ENCODE measurements at regions not wholly inside any gene's neighbourhood (a gene's known extent, or its start where the extent isn't known, plus 50 kb on each side); places are given as distances from the start of the nearest gene placed in this dataset.
"Not testable (repeated sequence)": the region's sequence is repeated elsewhere in the genome, so short reads cannot be mapped to it uniquely, and the experiment has no call there.

DNA sequence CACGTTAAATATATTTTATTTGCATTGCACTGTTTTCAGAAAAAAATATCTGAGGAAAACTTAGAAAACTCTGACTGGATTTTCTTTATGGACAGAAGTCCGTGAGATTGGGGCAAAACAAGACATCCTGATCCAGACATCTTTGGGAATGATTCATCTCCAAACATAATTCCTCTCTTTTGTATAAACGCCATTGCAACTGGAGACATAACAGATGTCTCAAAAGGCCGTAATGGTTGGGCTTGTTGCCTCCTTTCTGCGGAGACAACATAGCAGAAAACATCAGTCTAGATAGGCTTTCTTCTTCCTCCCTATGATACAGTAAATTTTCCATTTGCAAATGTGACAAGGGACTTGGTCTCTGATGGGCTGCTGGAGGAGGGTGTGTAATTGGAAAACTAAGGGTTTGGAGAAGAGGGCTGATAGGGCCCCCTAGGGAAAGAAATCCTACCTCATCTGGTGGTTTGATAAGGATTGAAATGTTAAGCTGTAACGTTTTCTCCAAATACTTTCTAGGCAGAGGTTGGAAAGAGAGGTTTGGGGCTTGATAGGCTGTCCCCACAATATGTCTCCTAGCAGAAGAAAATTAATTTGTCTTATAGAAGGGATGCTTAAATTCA lies 631.5 kb upstream of the ST8SIA4 start:
- no peak overlapping the region for H3K27ac ChIP-seq
- H3K4me3 ChIP-seq = no peak overlapping the region
- no peaks in the 10 kb centered on the region for H3K4me1 ChIP-seq
- ATAC-seq (no peak), DNase-seq (no peak)
- intact Hi-C loops (cut with DNase I; ENCODE audit: low total_unique reads) = no loop called here
- no peaks in the 10 kb centered on the region for H3K27me3 ChIP-seq
- H3K36me3 ChIP-seq = no peaks in the 10 kb centered on the region
- TF ChIP-seq, protein P1, sequence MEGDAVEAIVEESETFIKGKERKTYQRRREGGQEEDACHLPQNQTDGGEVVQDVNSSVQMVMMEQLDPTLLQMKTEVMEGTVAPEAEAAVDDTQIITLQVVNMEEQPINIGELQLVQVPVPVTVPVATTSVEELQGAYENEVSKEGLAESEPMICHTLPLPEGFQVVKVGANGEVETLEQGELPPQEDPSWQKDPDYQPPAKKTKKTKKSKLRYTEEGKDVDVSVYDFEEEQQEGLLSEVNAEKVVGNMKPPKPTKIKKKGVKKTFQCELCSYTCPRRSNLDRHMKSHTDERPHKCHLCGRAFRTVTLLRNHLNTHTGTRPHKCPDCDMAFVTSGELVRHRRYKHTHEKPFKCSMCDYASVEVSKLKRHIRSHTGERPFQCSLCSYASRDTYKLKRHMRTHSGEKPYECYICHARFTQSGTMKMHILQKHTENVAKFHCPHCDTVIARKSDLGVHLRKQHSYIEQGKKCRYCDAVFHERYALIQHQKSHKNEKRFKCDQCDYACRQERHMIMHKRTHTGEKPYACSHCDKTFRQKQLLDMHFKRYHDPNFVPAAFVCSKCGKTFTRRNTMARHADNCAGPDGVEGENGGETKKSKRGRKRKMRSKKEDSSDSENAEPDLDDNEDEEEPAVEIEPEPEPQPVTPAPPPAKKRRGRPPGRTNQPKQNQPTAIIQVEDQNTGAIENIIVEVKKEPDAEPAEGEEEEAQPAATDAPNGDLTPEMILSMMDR (IDR thresholded peaks at IDR 0.05 in 4 of 5, conservative IDR thresholded peaks at IDR 0.05 in 1 of 5) = no peak
- TF ChIP-seq POLR2A (IDR thresholded peaks at IDR 0.05) = no peak
- H3K9me3 ChIP-seq = no peaks in the 10 kb centered on the region
- in situ Hi-C loops (cut with MboI; ENCODE audit: low sequenced_read_pairs in 4 of 4) = no loop called here

DNA sequence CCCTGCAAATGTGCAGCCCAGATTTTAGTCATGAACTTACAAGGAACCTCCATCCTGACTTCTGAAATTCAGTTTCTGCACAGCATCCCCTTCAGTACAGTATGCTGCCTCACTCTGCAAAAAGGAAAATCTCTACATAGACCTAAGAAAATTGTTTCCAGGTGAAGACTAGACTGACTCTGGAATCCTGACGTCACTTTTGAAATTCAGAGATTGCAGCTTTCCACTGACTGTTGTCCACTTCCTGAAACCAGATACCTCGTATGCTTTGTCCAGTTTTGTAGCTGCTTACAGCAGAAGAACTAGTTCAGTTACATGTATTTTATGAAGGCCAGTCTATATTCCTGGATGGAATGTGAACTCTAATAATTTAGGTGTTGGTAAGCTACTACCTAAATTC lies 629.3 kb upstream of the ST8SIA4 start:
- Histone ChIP-seq H3K27me3 (no peaks in the 10 kb centered on the region), H3K27ac (no peak overlapping the region), H3K9me3 (no peaks in the 10 kb centered on the region), H3K4me1 (no peaks in the 10 kb centered on the region), H3K36me3 (no peaks in the 10 kb centered on the region), H3K4me3 (no peak overlapping the region)
- in situ Hi-C loops (cut with MboI; ENCODE audit: low sequenced_read_pairs in 4 of 4) (no loop called here), intact Hi-C loops (cut with DNase I; ENCODE audit: low total_unique reads) (no loop called here)
- no peak for TF ChIP-seq POLR2A (IDR thresholded peaks at IDR 0.05)
- TF ChIP-seq, protein P1 (IDR thresholded peaks at IDR 0.05 in 4 of 5, conservative IDR thresholded peaks at IDR 0.05 in 1 of 5) = no peak
- ATAC-seq (no peak), DNase-seq (no peak)

DNA sequence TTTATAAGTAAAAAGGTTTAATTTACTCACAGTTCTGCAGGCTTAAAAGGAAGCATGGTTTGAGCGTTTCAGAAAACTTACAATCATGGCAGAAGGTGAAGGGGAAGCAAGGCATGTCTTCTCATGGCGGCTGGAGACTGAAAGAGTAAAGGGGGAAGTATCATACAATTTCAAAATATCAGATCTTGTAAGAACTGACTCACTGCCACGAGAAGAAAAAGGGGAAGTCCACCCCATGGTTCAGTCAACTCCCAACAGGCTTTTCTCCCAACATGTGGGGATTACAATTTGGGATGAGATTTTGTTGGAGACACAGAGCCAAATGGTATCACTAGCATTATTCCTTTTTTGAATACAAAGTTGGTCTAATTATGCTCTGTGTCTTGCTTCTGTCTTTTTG lies 627.9 kb upstream of the ST8SIA4 start:
- ATAC-seq = no peak
- H3K9me3 ChIP-seq = no peaks in the 10 kb centered on the region
- no peak overlapping the region for H3K4me3 ChIP-seq
- no peak for DNase-seq
- in situ Hi-C loops (cut with MboI; ENCODE audit: low sequenced_read_pairs in 4 of 4) = no loop called here
- no peaks in the 10 kb centered on the region for H3K36me3 ChIP-seq
- TF ChIP-seq, protein P1 (IDR thresholded peaks at IDR 0.05 in 4 of 5, conservative IDR thresholded peaks at IDR 0.05 in 1 of 5) = no peak
- no peak for TF ChIP-seq POLR2A (IDR thresholded peaks at IDR 0.05)
- H3K27me3 ChIP-seq = no peaks in the 10 kb centered on the region
- intact Hi-C loops (cut with DNase I; ENCODE audit: low total_unique reads) = no loop called here
- H3K4me1 ChIP-seq = no peaks in the 10 kb centered on the region
- no peak overlapping the region for H3K27ac ChIP-seq

DNA sequence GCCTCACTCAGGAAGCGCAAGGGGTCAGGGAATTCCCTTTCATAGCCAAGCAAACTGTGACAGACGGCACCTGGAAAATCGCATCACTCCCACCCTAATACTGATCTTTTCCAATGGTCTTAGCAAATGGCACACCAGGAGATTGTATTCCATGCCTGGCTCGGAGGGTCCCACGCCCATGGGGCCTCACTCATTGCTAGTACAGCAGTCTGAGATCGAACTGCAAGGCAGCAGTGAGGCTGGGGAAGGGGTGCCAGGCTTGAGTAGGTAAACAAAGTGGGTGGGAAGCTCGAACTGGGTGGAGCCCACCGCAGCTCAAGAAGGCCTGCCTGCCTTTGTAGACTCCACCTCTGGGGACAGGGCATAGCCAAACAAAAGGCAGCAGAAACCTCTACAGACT lies 626.0 kb upstream of the ST8SIA4 start:
- not testable (repeated sequence) for DNase-seq

DNA sequence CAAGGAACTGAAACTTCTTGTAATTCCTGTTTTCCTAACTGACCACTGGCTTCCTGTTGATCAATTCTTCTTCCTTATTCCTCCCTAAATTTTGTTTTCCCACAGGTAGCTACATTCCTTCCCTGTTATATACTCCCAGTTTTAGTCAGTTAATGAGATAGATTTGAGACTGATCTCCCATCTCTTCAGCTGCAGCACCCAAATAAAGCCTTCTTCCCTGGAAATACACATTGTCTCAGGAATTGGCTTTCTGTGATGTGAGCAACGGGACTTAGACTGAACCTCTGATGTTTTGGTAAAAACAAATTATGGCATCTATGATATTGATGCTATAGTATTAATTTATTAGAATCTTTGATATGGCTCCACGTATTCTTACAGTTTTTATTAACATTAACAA lies 617.3 kb upstream of the ST8SIA4 start:
- no peak overlapping the region for H3K4me3 ChIP-seq
- H3K36me3 ChIP-seq = no peaks in the 10 kb centered on the region
- DNase-seq = no peak
- no peaks in the 10 kb centered on the region for H3K27me3 ChIP-seq
- no peaks in the 10 kb centered on the region for H3K4me1 ChIP-seq
- ATAC-seq = no peak
- no peak overlapping the region for H3K27ac ChIP-seq
- intact Hi-C loops (cut with DNase I; ENCODE audit: low total_unique reads) = no loop called here
- TF ChIP-seq, protein P1 (IDR thresholded peaks at IDR 0.05 in 4 of 5, conservative IDR thresholded peaks at IDR 0.05 in 1 of 5) = no peak
- no peak for TF ChIP-seq POLR2A (IDR thresholded peaks at IDR 0.05)
- no peaks in the 10 kb centered on the region for H3K9me3 ChIP-seq
- in situ Hi-C loops (cut with MboI; ENCODE audit: low sequenced_read_pairs in 4 of 4) = no loop called here

More for the DNA sequence above, 626.0 kb upstream of the ST8SIA4 start:
- H3K4me3 ChIP-seq; in situ Hi-C loops (cut with MboI; ENCODE audit: low sequenced_read_pairs in 4 of 4); H3K36me3 ChIP-seq; ATAC-seq; H3K27me3 ChIP-seq; H3K4me1 ChIP-seq; H3K9me3 ChIP-seq; H3K27ac ChIP-seq; intact Hi-C loops (cut with DNase I; ENCODE audit: low total_unique reads): not testable (repeated sequence)
